ENCODE measurements at regions not wholly inside any gene's neighbourhood (a gene's known extent, or its start where the extent isn't known, plus 50 kb on each side); places are given as distances from the start of the nearest gene placed in this dataset.

DNA sequence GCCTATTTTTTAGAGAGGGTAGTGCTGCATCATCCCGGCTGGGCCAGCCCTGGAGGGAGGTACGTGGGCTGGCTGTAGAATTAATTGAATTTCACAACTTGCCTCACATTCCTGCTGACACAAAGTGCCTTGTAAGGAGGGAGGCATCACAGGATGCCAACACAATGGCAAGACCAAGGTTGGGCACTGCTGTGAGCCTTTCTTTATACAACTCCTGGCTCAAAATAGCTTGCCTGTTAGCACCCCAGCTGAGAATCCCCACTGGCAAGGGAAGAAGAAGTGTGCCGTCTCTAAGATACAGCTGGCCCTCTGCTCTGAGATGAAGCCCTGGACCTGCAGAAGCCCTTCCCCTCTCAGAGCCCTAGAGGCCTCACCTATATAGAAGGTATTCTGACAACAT is 873.9 kb downstream of the GRID1 start:
- TF ChIP-seq ZNF780A (CRISPR knock-in tag; IDR thresholded peaks at IDR 0.05): no peak
- TF ChIP-seq YY1 (IDR thresholded peaks at IDR 0.05; ENCODE audit: borderline replicate concordance in 1 of 3, control insufficient read depth in 1 of 3, extremely low read depth in 1 of 3, insufficient read depth in 3 of 3, insufficient read length in 1 of 3, insufficient replicate concordance in 2 of 3, low read depth in 1 of 3, low read length in 2 of 3): no peak
- no peak for TF ChIP-seq RFX1 (IDR thresholded peaks at IDR 0.05)
- no peak for TF ChIP-seq ZNF212 (CRISPR knock-in tag; IDR thresholded peaks at IDR 0.05)
- TF ChIP-seq FOS (IDR thresholded peaks at IDR 0.05; ENCODE audit: extremely low read depth, insufficient read length): no peak
- TF ChIP-seq, protein P1, sequence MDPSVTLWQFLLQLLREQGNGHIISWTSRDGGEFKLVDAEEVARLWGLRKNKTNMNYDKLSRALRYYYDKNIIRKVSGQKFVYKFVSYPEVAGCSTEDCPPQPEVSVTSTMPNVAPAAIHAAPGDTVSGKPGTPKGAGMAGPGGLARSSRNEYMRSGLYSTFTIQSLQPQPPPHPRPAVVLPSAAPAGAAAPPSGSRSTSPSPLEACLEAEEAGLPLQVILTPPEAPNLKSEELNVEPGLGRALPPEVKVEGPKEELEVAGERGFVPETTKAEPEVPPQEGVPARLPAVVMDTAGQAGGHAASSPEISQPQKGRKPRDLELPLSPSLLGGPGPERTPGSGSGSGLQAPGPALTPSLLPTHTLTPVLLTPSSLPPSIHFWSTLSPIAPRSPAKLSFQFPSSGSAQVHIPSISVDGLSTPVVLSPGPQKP (CRISPR knock-in tag; IDR thresholded peaks at IDR 0.05): no peak
- no peak for TF ChIP-seq NCOA4 (IDR thresholded peaks at IDR 0.05; ENCODE audit: partially characterized antibody)
- TF ChIP-seq THRAP3 (IDR thresholded peaks at IDR 0.05; ENCODE audit: borderline replicate concordance): no peak
- TF ChIP-seq, protein P2, sequence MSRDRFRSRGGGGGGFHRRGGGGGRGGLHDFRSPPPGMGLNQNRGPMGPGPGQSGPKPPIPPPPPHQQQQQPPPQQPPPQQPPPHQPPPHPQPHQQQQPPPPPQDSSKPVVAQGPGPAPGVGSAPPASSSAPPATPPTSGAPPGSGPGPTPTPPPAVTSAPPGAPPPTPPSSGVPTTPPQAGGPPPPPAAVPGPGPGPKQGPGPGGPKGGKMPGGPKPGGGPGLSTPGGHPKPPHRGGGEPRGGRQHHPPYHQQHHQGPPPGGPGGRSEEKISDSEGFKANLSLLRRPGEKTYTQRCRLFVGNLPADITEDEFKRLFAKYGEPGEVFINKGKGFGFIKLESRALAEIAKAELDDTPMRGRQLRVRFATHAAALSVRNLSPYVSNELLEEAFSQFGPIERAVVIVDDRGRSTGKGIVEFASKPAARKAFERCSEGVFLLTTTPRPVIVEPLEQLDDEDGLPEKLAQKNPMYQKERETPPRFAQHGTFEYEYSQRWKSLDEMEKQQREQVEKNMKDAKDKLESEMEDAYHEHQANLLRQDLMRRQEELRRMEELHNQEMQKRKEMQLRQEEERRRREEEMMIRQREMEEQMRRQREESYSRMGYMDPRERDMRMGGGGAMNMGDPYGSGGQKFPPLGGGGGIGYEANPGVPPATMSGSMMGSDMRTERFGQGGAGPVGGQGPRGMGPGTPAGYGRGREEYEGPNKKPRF (IDR thresholded peaks at IDR 0.05; ENCODE audit: low read depth, low read length): no peak
- TF ChIP-seq ZNF77 (CRISPR knock-in tag; IDR thresholded peaks at IDR 0.05): no peak
- no peak for TF ChIP-seq HDAC1 (IDR thresholded peaks at IDR 0.05)
- no peak for TF ChIP-seq XRCC3 (IDR thresholded peaks at IDR 0.05)
- TF ChIP-seq, protein P3, sequence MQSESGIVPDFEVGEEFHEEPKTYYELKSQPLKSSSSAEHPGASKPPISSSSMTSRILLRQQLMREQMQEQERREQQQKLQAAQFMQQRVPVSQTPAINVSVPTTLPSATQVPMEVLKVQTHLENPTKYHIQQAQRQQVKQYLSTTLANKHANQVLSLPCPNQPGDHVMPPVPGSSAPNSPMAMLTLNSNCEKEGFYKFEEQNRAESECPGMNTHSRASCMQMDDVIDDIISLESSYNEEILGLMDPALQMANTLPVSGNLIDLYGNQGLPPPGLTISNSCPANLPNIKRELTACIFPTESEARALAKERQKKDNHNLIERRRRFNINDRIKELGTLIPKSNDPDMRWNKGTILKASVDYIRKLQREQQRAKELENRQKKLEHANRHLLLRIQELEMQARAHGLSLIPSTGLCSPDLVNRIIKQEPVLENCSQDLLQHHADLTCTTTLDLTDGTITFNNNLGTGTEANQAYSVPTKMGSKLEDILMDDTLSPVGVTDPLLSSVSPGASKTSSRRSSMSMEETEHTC (IDR thresholded peaks at IDR 0.05): no peak
- TF ChIP-seq HNRNPK (IDR thresholded peaks at IDR 0.05; ENCODE audit: low read depth, low read length, poor library complexity, severe bottlenecking): no peak
- no peak for TF ChIP-seq BCL6 (CRISPR knock-in tag; IDR thresholded peaks at IDR 0.05)
- TF ChIP-seq SRSF3 (IDR thresholded peaks at IDR 0.05; ENCODE audit: insufficient read depth, low read length): no peak
- TF ChIP-seq MEF2D (tag; conservative IDR thresholded peaks at IDR 0.05; ENCODE audit: low read depth): no peak
- no peak for TF ChIP-seq ZBTB17 (CRISPR knock-in tag; IDR thresholded peaks at IDR 0.05)
- no peak for TF ChIP-seq ZNF507 (tag; conservative IDR thresholded peaks at IDR 0.05)
- ATAC-seq: no peak
- H3K36me3 ChIP-seq (ENCODE audit: control insufficient read depth, insufficient read depth, low read length): no peaks in the 10 kb centered on the region
- H3K9me3 ChIP-seq (replicated peaks; ENCODE audit: control insufficient read depth, insufficient read depth, low read depth, low read length): no peaks in the 10 kb centered on the region
- ChIA-PET POLR2A (no interaction called here), CTCF (ENCODE audit: low intra/inter-chr PET ratio) (no interaction called here)
- H3K4me1 ChIP-seq (replicated peaks in 1 of 2; ENCODE audit: control insufficient read depth in 2 of 2, insufficient read depth in 2 of 2, low read length in 2 of 2): no peaks in the 10 kb centered on the region
- no peaks in the 10 kb centered on the region for H3K9me1 ChIP-seq (ENCODE audit: control insufficient read depth, insufficient read depth, low read length)
- no peak overlapping the region for H3K4me3 ChIP-seq
- no peaks in the 10 kb centered on the region for H3K27me3 ChIP-seq (ENCODE audit: control insufficient read depth in 2 of 2, insufficient read depth in 2 of 2, low read length in 2 of 2)
- no peaks in the 10 kb centered on the region for H4K20me1 ChIP-seq (replicated peaks; ENCODE audit: control insufficient read depth, insufficient read depth, low read length)
- no peak overlapping the region for H3K4me2 ChIP-seq (ENCODE audit: insufficient read depth, low read length)
- DNase-seq (ENCODE audit: extremely low read depth in 1 of 4, low spot score in 3 of 4): no peak
- no peaks in the 10 kb centered on the region for H3K79me2 ChIP-seq (ENCODE audit: control insufficient read depth, insufficient read depth, low read length)
- in situ Hi-C loops (cut with MboI): no loop called here
- 4% methylated on average over 3 of the region's 3 CpGs for WGBS (ENCODE audit: insufficient coverage, low coverage, missing lambda C conversion rate)
- intact Hi-C loops (cut with micrococcal nuclease): no loop called here
- no peak overlapping the region for H3K27ac ChIP-seq (ENCODE audit: extremely low read depth, low read depth, low read length)
- H3K9ac ChIP-seq (ENCODE audit: insufficient read depth in 1 of 2, low read depth in 2 of 2, low read length in 2 of 2): no peak overlapping the region
- FAIRE-seq: no peak
- BruUV-seq (replicated peaks): no TSS peak
- H2AFZ ChIP-seq (ENCODE audit: low read depth, low read length): no peak overlapping the region

All from K562 (cell line).